D341Med (cell line): ENCODE measurements at regions not wholly inside any gene's neighbourhood (a gene's known extent, or its start where the extent isn't known, plus 50 kb on each side); places are given as distances from the start of the nearest gene placed in this dataset.
A peak's percentile ranks its signal among the peaks of the same experiment; 100 is the strongest.

Source experiments
- DNase-seq: peaks from one replicate; pipeline ENCODE4 v3.0.0; 2012; ENCODE audit warnings: low spot score

DNA sequence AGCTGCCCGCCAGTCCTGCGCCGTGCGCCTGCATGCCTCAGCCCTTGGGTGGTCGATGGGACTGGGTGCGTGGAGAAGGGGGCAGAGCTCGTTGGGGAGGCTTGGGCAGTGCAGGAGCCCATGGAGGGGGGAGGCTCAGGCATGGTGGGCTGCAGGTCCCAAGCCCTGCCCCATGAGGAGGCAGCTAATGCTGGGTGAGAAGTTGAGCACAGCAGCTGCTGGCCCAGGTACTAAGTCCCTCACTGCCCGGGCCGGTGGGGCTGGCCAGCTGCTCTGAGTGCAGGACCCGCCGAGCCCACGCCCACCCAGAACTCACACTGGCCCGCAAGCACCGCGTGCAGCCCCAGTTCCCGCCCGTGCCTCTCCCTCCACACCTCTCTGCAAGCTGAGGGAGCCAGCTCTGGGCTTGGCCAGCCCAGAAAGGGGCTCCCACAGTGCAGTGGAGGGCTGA, 764.3 kb upstream of the TYRP1 start:
- DNase-seq, result no peak

- no peak for DNase-seq
These were observed 762.1 kb upstream of the TYRP1 start for GRCh38 chr9:11931109-11931508.

GRCh38 chr9:11931751-11932150, 761.4 kb upstream of the TYRP1 start:
- DNase-seq, result no peak

DNA sequence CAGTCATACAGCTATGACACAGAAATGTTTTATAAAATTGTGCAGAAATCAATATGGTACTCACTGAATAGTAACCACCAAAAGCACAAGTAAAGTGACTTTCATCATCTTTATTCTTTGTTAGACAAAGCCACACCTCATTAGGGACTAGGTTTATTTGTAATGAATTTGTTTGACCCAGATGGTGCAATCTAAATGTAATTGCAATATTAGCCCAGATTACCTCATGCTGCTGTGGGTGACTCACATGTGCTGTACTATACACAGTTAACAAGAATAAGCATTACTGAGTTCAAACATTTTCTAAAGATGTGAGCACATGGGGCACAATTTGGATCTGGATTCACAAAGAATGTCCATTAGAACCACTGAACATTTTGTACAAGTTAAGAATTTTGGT, 759.3 kb upstream of the TYRP1 start:
- DNase-seq, result peak; percentile 13

- DNase-seq, result no peak
These were observed 746.7 kb upstream of the TYRP1 start for GRCh38 chr9:11946531-11946930.

DNA sequence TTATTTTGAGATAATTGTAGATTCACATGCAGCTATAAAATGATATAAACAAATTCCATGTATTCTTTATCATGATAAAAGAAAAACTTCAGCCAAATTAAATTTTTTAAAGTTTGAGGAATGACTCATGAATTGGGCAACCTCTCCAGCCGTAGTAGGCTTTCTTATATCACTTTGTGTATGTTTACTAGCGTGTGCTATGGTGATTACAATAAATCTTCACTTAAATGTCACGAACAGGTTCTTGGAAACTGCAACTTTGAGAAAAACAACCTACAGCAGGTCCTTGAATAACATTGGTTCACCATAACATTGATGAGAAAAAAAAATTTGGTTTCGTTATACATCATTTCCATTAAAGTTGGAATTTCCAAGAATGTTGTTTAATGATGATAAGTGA, 730.9 kb upstream of the TYRP1 start:
- DNase-seq, result no peak

DNA sequence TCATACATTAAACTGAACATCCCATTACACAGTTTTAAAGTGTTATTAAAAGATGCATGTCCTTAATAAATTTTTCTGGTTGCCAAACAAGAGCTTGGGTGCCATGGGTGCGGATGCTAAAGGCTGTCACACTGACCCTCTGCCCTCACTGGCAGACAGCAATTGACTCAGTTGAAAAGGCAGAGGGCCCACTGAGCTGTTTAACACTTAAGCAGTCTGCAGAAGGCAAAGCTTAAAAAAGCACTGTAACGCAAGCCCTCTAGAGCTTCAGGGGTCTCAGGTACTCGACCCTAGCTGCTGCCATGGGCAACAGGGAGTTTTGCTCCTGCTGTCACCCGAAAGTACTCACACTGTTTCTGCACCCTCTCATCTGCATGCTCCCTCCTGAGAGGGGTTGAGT, 726.4 kb upstream of the TYRP1 start:
- DNase-seq, result no peak

DNA sequence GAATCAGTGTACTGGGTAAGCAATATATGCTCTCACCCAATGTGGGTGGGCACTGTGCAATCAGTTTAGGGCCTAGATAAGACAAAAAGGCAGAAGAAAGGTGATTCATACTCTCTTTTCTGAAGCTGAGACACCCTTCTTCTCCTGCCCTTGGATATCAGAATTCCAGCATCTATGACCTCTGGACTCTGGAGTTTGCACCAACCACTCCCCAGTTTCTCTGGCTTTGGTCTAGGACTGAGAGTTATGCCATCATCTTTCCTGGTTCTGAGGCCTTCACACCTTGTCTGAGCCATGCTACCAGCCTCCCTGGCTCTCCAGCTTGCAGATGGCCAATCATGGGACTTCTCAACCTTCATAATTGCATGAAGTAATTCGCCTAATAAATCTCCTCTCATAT, 724.6 kb upstream of the TYRP1 start:
- no peak for DNase-seq

DNA sequence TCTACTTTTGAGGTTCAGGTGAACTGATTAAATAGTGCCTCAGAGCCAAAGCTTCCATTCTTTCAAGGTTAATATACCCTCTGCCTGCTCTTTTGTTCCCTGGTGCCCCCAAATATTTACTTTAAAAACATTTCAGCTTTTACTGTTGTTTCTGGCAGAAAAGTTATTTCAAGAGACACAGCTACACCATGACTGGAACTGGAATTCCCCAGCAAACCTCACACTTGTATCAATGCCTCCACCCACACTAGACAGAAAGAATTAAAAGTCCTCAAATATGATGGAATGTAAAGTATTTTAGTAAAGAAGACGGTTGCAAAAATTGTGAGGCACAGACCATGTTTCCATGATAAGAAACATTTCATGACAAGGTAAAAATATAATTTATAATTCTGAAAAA, 720.2 kb upstream of the TYRP1 start:
- DNase-seq, result no peak

DNA sequence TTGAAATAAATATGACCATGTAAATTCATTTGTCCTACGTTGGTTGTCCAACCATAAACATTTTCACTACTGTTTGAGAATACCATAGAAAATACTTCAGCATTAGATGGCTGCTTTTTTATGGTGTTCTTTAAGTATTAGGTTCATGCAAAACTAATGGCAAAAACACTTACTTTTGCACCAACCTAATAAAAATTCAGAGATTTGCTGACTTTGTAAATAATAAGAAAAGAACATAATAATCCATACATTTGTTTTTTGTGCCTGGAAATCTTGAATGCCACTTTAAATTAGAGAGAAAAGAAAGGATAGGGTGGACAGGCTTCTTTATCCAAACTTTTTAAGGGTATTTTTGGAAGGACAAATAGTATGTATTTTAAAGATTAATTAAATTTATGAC, 719.7 kb upstream of the TYRP1 start:
- DNase-seq, result no peak

DNA sequence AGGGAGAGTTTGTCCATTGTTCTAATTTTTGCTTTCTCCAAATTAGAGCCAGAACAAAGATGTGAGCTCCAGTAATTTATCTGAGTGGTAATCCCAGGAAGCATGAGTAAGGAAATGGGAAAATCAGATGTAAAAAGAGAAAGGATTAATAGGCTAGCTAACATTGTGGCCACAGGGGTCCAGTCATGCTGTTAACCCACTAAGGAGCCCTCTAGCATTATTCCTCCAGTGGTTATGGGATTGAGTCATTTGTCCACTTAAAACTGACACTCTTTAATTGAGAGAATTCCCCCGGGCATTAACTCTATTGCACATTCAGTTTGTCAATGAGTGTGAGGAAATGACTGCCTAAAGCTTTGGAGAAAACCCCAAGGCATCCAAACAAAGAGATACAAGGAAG, 700.3 kb upstream of the TYRP1 start:
- no peak for DNase-seq

DNA sequence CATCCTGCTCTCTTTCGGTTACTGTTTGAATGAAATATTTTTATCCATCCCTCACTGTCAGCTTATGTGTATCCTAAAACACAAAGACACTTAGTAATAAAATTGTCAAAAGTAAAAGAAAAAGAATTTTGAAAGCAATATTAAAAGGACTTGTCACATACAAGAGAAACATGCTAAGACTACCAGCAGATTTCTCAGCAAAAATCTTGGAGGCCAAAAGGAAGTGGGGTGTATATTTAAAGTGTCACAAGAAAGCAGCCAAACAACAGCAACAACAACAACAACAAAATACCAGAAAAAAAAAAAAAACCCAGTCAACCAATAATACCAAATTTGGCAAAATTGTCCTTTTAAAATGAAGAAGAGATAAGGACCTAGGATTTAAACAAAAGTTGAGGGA, 678.7 kb upstream of the TYRP1 start:
- no peak for DNase-seq

DNA sequence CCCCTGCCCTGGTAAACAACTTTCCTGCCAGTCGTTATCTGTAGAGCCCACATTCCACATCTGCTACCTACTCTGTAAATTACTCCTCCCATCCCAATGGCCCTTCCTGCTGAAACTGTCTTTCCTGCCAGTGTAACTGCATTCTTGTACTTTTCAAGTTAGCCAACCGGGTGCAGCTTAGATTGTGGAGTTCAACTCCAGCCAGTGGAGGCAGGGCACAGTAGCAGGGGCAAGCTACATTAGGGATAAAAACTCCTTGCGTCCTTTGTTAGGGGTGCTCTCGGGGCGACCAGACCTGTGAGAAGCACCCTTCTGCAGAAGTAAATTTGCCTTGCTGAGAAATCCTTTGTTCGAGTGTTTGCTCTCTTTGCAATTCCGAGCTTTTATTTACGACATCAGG, 639.0 kb upstream of the TYRP1 start:
- DNase-seq, result no peak

- no peak for DNase-seq
These were observed 636.3 kb upstream of the TYRP1 start for GRCh38 chr9:12056874-12057273.

GRCh38 chr9:12060067-12060466, 633.1 kb upstream of the TYRP1 start:
- DNase-seq, result no peak

GRCh38 chr9:12060811-12061210, 632.4 kb upstream of the TYRP1 start:
- DNase-seq, result no peak

GRCh38 chr9:12065050-12065449, 628.1 kb upstream of the TYRP1 start:
- DNase-seq, result no peak

DNA sequence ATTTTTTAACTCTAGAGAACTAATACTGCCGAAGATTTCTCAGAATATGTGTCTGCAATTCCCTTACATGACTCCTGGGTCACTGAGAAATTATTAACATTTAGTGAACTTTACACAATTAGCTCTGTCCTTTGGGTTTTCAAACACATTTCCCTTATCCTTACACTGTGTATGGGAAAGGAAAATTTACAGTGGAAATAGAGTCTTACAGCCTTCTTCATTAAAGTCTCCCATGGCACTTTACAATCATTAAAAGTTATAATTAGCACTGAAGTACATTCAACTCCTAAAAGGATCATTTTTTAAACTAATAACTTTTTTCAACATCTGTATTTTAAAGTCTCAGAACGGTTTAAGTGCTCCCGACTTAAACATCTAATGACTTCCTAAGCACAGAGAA, 627.5 kb upstream of the TYRP1 start:
- no peak for DNase-seq

DNA sequence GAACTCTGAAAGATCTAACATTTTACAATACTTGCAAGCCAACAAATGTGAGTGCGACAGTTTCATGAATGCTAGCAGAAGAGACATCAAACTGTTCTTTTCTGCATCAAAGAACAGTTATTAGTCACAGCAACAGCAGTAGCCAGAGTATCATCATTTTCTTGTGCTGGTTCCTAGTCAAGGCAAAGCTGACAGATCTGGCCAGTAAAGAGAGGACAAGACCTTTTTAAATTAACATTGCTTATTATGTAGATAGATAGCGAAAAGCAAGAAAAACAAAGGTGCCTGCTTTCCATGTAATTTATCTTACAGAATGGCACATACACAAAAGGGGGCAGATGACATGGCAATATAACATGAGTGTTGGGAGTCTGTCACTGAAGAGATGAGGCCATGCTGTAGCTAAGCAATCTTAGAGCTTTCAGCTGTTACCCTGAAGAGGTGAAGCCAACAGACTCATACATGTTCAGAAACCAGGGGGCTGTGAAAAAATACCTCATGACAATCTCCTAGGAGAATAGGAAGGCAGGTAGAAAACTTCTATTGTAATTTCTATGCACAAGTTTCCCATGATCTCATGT, 626.6 kb upstream of the TYRP1 start:
- DNase-seq, result no peak

GRCh38 chr9:12069366-12069765, 623.8 kb upstream of the TYRP1 start:
- DNase-seq, result peak; percentile 29

DNA sequence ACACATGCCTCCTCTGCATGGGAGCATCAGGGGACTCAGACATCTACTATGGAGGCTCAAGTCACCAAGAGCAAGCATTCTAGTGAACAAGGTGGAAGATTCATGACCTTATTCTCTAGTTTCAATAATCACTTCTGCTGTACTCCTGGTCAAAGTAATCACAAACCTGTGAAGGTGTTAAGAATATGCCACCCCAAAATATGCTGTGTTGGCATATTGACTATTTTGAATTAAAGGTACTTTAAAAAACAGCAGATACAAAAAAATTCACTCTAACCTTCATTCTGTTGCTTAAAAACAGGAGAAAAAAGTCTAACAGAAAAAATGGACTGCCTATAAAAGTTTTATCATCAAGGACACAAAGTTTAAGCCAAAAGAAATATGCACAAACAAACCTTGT, 607.8 kb upstream of the TYRP1 start:
- no peak for DNase-seq

GRCh38 chr9:12091865-12092527, 601.2 kb upstream of the TYRP1 start:
- no peak for DNase-seq

- no peak for DNase-seq
These were observed 599.1 kb upstream of the TYRP1 start for GRCh38 chr9:12094046-12094445.

DNA sequence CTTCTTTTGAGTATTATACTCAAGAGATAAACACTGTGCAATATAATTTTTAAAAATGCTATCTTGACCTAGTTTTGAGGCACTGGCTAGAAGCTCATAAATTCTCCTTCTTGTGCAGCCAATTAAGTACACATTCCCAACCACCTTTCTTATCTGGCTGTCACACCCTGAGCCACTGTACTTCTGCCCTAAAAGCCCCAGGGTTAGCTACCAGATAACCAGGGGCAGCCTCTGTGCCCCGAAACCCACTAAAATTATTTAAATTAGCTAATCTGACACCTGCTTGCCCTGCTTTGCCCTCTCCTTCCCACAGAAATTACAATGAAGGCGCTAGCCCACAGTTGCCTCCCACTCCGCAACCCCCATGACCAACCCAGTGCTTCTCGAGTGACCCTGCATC, 597.3 kb upstream of the TYRP1 start:
- no peak for DNase-seq
